A673 (cell line): ENCODE measurements at regions not wholly inside any gene's neighbourhood (a gene's known extent, or its start where the extent isn't known, plus 50 kb on each side); places are given as distances from the start of the nearest gene placed in this dataset.

ENCODE experiments used
- BruUV-seq: library from RNA; stranded (reverse); fragments of 400-500 nt; replicated peaks from 2 replicates; lab custom pipeline; 2021; lab: Mats Ljungman, UMichigan
- CTCF ChIA-PET: fragments of 300-600 bp; sonication (Branson Sonifier 250); formaldehyde crosslinking; loops from one replicate; lab custom pipeline; 2022; ENCODE audit warnings: antibody characterized with exemption; lab: Charles Lee
- POLR2A ChIA-PET: fragments of 300-600 bp; sonication (Branson Sonifier 250); formaldehyde crosslinking; loops from one replicate; lab custom pipeline; 2022; ENCODE audit warnings: antibody characterized with exemption; ENCODE audit not compliant: low non-redundant PET; lab: Charles Lee
- DNase-seq: peaks from one replicate; pipeline ENCODE4 v3.0.0-alpha.2; 2015; ENCODE audit warnings: low spot score
- H3K27ac ChIP-seq: fragments of 200-600 bp; sonication (generic); 2 replicates; pipeline ENCODE4 v1.5.1; 2016; ENCODE audit warnings: mixed run types, low read depth, mild to moderate bottlenecking, mixed read lengths, antibody characterized with exemption, low read length; ENCODE audit not compliant: poor library complexity, severe bottlenecking
- H3K27me3 ChIP-seq: fragments of 200-600 bp; sonication (generic); replicated peaks from 2 replicates; pipeline ENCODE4 v1.6.1; 2017; ENCODE audit warnings: mixed run types, low read depth, mild to moderate bottlenecking, mixed read lengths, antibody characterized with exemption, low read length; ENCODE audit not compliant: insufficient read depth, poor library complexity
- H3K36me3 ChIP-seq: fragments of 200-600 bp; sonication (generic); 2 replicates; pipeline ENCODE4 v1.6.1; 2016; ENCODE audit warnings: mixed run types, mild to moderate bottlenecking, mixed read lengths, antibody characterized with exemption, low read length; ENCODE audit not compliant: insufficient read depth, poor library complexity, severe bottlenecking
- H3K4me1 ChIP-seq: fragments of 200-600 bp; sonication (generic); 2 replicates; pipeline ENCODE4 v1.6.1; 2017; ENCODE audit warnings: mixed run types, mild to moderate bottlenecking, mixed read lengths, antibody characterized with exemption, low read length; ENCODE audit not compliant: insufficient read depth, poor library complexity, severe bottlenecking
- H3K4me3 ChIP-seq: fragments of 200-600 bp; sonication (generic); 2 replicates; pipeline ENCODE4 v1.5.1; 2016; ENCODE audit warnings: low read depth, mixed run types, mild to moderate bottlenecking, mixed read lengths, low read length; ENCODE audit not compliant: poor library complexity, severe bottlenecking
- H3K9me3 ChIP-seq: fragments of 200-600 bp; sonication (generic); 2 replicates; pipeline ENCODE4 v1.6.1; 2016; ENCODE audit warnings: mixed run types, low read depth, mild to moderate bottlenecking, mixed read lengths, antibody characterized with exemption, low read length; ENCODE audit not compliant: poor library complexity, severe bottlenecking
- CTCF ChIP-seq: fragments of 300-800, 200-600 bp; sonication (generic); conservative IDR thresholded peaks from 2 replicates; pipeline ENCODE4 v1.5.1; 2017; ENCODE audit warnings: low read depth, mild to moderate bottlenecking, antibody characterized with exemption, low read length, moderate library complexity, mixed read lengths
- EZH2 ChIP-seq: fragments of 200-600 bp; sonication (generic); IDR thresholded peaks from 2 replicates; pipeline ENCODE4 v1.6.1; 2017; ENCODE audit warnings: borderline replicate concordance, low read depth, mild to moderate bottlenecking, mixed read lengths, antibody characterized with exemption, low read length; ENCODE audit not compliant: poor library complexity, severe bottlenecking
- intact Hi-C: fragments of 100-400 bp; cut with micrococcal nuclease; formaldehyde crosslinking; loops from one replicate; pipeline ENCODE4 v1.10.0; 2022; ENCODE audit not compliant: unreplicated experiment

- Histone ChIP-seq H3K27me3 (no peaks in the 10 kb centered on the region), H3K27ac (no peak overlapping the region), H3K9me3 (no peaks in the 10 kb centered on the region), H3K4me1 (no peaks in the 10 kb centered on the region), H3K36me3 (no peaks in the 10 kb centered on the region), H3K4me3 (no peak overlapping the region)
- no peak for TF ChIP-seq CTCF
- TF ChIP-seq EZH2, result no peak
- BruUV-seq, result no TSS peak
- ChIA-PET CTCF (no interaction called here), POLR2A (no interaction called here)
- DNase-seq, result no peak
- intact Hi-C loops, result no loop called here
Measured at GRCh38 chr12:76276499-76277151, 71.6 kb downstream of the BBS10 start.

- no peaks in the 10 kb centered on the region for H3K9me3 ChIP-seq
- H3K4me1 ChIP-seq, result no peaks in the 10 kb centered on the region
- ChIA-PET POLR2A (no interaction called here), CTCF (no interaction called here)
- H3K27me3 ChIP-seq, result no peaks in the 10 kb centered on the region
- DNase-seq, result no peak
- H3K36me3 ChIP-seq, result no peaks in the 10 kb centered on the region
- H3K4me3 ChIP-seq, result no peak overlapping the region
- no peak overlapping the region for H3K27ac ChIP-seq
- BruUV-seq, result no TSS peak
- intact Hi-C loops, result no loop called here
- TF ChIP-seq CTCF (no peak), EZH2 (no peak)
Measured at GRCh38 chr12:76275511-76276093, 72.6 kb downstream of the BBS10 start.

GRCh38 chr12:76274420-76275083 lies 73.7 kb downstream of the BBS10 start:
- no peaks in the 10 kb centered on the region for H3K4me1 ChIP-seq
- no peak for DNase-seq
- H3K27me3 ChIP-seq, result no peaks in the 10 kb centered on the region
- POLR2A ChIA-PET, result no interaction called here
- TF ChIP-seq EZH2, result no peak
- no peak for TF ChIP-seq CTCF
- H3K36me3 ChIP-seq, result no peaks in the 10 kb centered on the region
- BruUV-seq, result no TSS peak
- H3K4me3 ChIP-seq, result no peak overlapping the region
- no peak overlapping the region for H3K27ac ChIP-seq
- no peaks in the 10 kb centered on the region for H3K9me3 ChIP-seq
- CTCF ChIA-PET, result no interaction called here
- intact Hi-C loops, result no loop called here
